ENCODE measurements at regions not wholly inside any gene's neighbourhood (a gene's known extent, or its start where the extent isn't known, plus 50 kb on each side); places are given as distances from the start of the nearest gene placed in this dataset.
"Not testable (repeated sequence)": the region's sequence is repeated elsewhere in the genome, so short reads cannot be mapped to it uniquely, and the experiment has no call there.

- H3K79me2 ChIP-seq (ENCODE audit: control insufficient read depth, insufficient read depth, low read length); H3K4me3 ChIP-seq (replicated peaks in 1 of 3; ENCODE audit: insufficient read depth in 1 of 3, low read depth in 1 of 3, low read length in 3 of 3); CTCF ChIA-PET; intact Hi-C loops (cut with micrococcal nuclease); H3K27me3 ChIP-seq (ENCODE audit: control insufficient read depth in 2 of 2, insufficient read depth in 2 of 2, low read length in 2 of 2); H3K36me3 ChIP-seq (ENCODE audit: control insufficient read depth in 2 of 2, extremely low read depth in 1 of 2, insufficient read depth in 2 of 2, low read length in 2 of 2); H2AFZ ChIP-seq (ENCODE audit: low read depth, low read length); H3K4me2 ChIP-seq (ENCODE audit: insufficient read depth, low read length); H3K9me1 ChIP-seq (replicated peaks; ENCODE audit: control insufficient read depth, extremely low read depth, insufficient read depth, low read length); H4K20me1 ChIP-seq (replicated peaks; ENCODE audit: control insufficient read depth, extremely low read depth, insufficient read depth, low read length); FAIRE-seq; H3K9me3 ChIP-seq (replicated peaks; ENCODE audit: control insufficient read depth, insufficient read depth, low read length); H3K4me1 ChIP-seq (ENCODE audit: control insufficient read depth, extremely low read depth, insufficient read depth, low read length); H3K27ac ChIP-seq (ENCODE audit: insufficient read depth, low read depth, low read length); dilution Hi-C loops (cut with MboI; ENCODE audit: extremely low pct_ligation_motif_present, low sequenced_read_pairs); DNase-seq (ENCODE audit: low read depth, low spot score); POLR2A ChIA-PET; BruUV-seq (replicated peaks); H3K9ac ChIP-seq (replicated peaks; ENCODE audit: extremely low read depth, insufficient read depth, low read length): not testable (repeated sequence)
Measured at GRCh38 chr1:120614931-120615639, 108.7 kb upstream of the NBPF26 start.

- not testable (repeated sequence) for FAIRE-seq
Measured at GRCh38 chr1:120617493-120617892, 106.3 kb upstream of the NBPF26 start.

GRCh38 chr1:120619867-120620692 lies 103.7 kb upstream of the NBPF26 start:
- H3K36me3 ChIP-seq (ENCODE audit: control insufficient read depth in 2 of 2, extremely low read depth in 1 of 2, insufficient read depth in 2 of 2, low read length in 2 of 2); FAIRE-seq; H3K9me1 ChIP-seq (replicated peaks; ENCODE audit: control insufficient read depth, extremely low read depth, insufficient read depth, low read length); H3K4me1 ChIP-seq (ENCODE audit: control insufficient read depth, extremely low read depth, insufficient read depth, low read length); dilution Hi-C loops (cut with MboI; ENCODE audit: extremely low pct_ligation_motif_present, low sequenced_read_pairs); H3K9me3 ChIP-seq (replicated peaks; ENCODE audit: control insufficient read depth, insufficient read depth, low read length); H3K9ac ChIP-seq (replicated peaks; ENCODE audit: extremely low read depth, insufficient read depth, low read length); DNase-seq (ENCODE audit: low read depth, low spot score); H2AFZ ChIP-seq (ENCODE audit: low read depth, low read length); H3K79me2 ChIP-seq (ENCODE audit: control insufficient read depth, insufficient read depth, low read length); H3K27ac ChIP-seq (ENCODE audit: insufficient read depth, low read depth, low read length); H4K20me1 ChIP-seq (replicated peaks; ENCODE audit: control insufficient read depth, extremely low read depth, insufficient read depth, low read length); CTCF ChIA-PET; POLR2A ChIA-PET; intact Hi-C loops (cut with micrococcal nuclease); H3K4me3 ChIP-seq (replicated peaks in 1 of 3; ENCODE audit: insufficient read depth in 1 of 3, low read depth in 1 of 3, low read length in 3 of 3); H3K27me3 ChIP-seq (ENCODE audit: control insufficient read depth in 2 of 2, insufficient read depth in 2 of 2, low read length in 2 of 2); BruUV-seq (replicated peaks); H3K4me2 ChIP-seq (ENCODE audit: insufficient read depth, low read length): not testable (repeated sequence)

More at GRCh38 chr1:120617493-120617892, 106.3 kb upstream of the NBPF26 start:
- BruUV-seq (replicated peaks); H3K36me3 ChIP-seq (ENCODE audit: control insufficient read depth in 2 of 2, extremely low read depth in 1 of 2, insufficient read depth in 2 of 2, low read length in 2 of 2); H3K4me3 ChIP-seq (replicated peaks in 1 of 3; ENCODE audit: insufficient read depth in 1 of 3, low read depth in 1 of 3, low read length in 3 of 3); H3K4me1 ChIP-seq (ENCODE audit: control insufficient read depth, extremely low read depth, insufficient read depth, low read length); H3K4me2 ChIP-seq (ENCODE audit: insufficient read depth, low read length); H2AFZ ChIP-seq (ENCODE audit: low read depth, low read length); H3K27me3 ChIP-seq (ENCODE audit: control insufficient read depth in 2 of 2, insufficient read depth in 2 of 2, low read length in 2 of 2); CTCF ChIA-PET; H3K9ac ChIP-seq (replicated peaks; ENCODE audit: extremely low read depth, insufficient read depth, low read length); intact Hi-C loops (cut with micrococcal nuclease); dilution Hi-C loops (cut with MboI; ENCODE audit: extremely low pct_ligation_motif_present, low sequenced_read_pairs); H3K79me2 ChIP-seq (ENCODE audit: control insufficient read depth, insufficient read depth, low read length); H3K9me3 ChIP-seq (replicated peaks; ENCODE audit: control insufficient read depth, insufficient read depth, low read length); H3K27ac ChIP-seq (ENCODE audit: insufficient read depth, low read depth, low read length); H3K9me1 ChIP-seq (replicated peaks; ENCODE audit: control insufficient read depth, extremely low read depth, insufficient read depth, low read length); H4K20me1 ChIP-seq (replicated peaks; ENCODE audit: control insufficient read depth, extremely low read depth, insufficient read depth, low read length); DNase-seq (ENCODE audit: low read depth, low spot score); POLR2A ChIA-PET: not testable (repeated sequence)

- DNase-seq (ENCODE audit: low read depth, low spot score); CTCF ChIA-PET; dilution Hi-C loops (cut with MboI; ENCODE audit: extremely low pct_ligation_motif_present, low sequenced_read_pairs); POLR2A ChIA-PET; intact Hi-C loops (cut with micrococcal nuclease); H3K9me3 ChIP-seq (replicated peaks; ENCODE audit: control insufficient read depth, insufficient read depth, low read length); FAIRE-seq; H3K4me3 ChIP-seq (replicated peaks in 1 of 3; ENCODE audit: insufficient read depth in 1 of 3, low read depth in 1 of 3, low read length in 3 of 3); H3K79me2 ChIP-seq (ENCODE audit: control insufficient read depth, insufficient read depth, low read length); BruUV-seq (replicated peaks); H3K27ac ChIP-seq (ENCODE audit: insufficient read depth, low read depth, low read length); H3K9ac ChIP-seq (replicated peaks; ENCODE audit: extremely low read depth, insufficient read depth, low read length); H3K36me3 ChIP-seq (ENCODE audit: control insufficient read depth in 2 of 2, extremely low read depth in 1 of 2, insufficient read depth in 2 of 2, low read length in 2 of 2); H2AFZ ChIP-seq (ENCODE audit: low read depth, low read length); H3K9me1 ChIP-seq (replicated peaks; ENCODE audit: control insufficient read depth, extremely low read depth, insufficient read depth, low read length); H4K20me1 ChIP-seq (replicated peaks; ENCODE audit: control insufficient read depth, extremely low read depth, insufficient read depth, low read length); H3K27me3 ChIP-seq (ENCODE audit: control insufficient read depth in 2 of 2, insufficient read depth in 2 of 2, low read length in 2 of 2); H3K4me2 ChIP-seq (ENCODE audit: insufficient read depth, low read length); H3K4me1 ChIP-seq (ENCODE audit: control insufficient read depth, extremely low read depth, insufficient read depth, low read length): not testable (repeated sequence)
Measured at GRCh38 chr1:120620693-120620969, 103.1 kb upstream of the NBPF26 start.
